Stimulated activated CD4-positive, alpha-beta T cell treated with anti-CD3 and anti-CD28 coated beads, Interleukin-15, amount 100 ng/mL, for 48 hours (primary cell): ENCODE measurements at regions not wholly inside any gene's neighbourhood (a gene's known extent, or its start where the extent isn't known, plus 50 kb on each side); places are given as distances from the start of the nearest gene placed in this dataset.

ENCODE experiments used
- DNase-seq, 2 donors: peaks; one replicate each; pipeline ENCODE4 v3.0.0-alpha.2; 2020; ENCODE audit warnings: low read depth in 2 of 2

GRCh38 chr2:195606179-195606578, 50.8 kb upstream of the SLC39A10 start:
- no peak for DNase-seq

GRCh38 chr2:195604706-195605105, 52.3 kb upstream of the SLC39A10 start:
- DNase-seq = no peak

DNA sequence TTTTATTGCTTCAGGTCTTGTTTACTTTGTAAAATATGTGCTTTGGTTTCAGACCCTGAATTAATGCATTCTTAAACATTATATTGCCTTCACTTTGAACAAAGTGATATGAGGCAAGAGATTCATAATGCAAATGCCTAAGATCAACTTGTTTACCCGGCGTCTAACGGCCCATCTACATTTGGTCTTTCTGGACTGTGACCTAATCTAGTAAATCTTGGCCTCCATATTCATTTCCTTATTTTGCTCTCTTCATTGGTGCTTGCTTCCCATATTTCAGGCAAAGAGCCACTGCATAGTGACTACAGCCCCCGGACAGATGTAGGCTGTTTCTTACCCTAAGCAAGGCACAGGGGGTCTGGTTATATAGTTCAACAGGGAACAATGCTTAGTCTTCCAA, 53.0 kb upstream of the SLC39A10 start:
- DNase-seq = no peak

DNA sequence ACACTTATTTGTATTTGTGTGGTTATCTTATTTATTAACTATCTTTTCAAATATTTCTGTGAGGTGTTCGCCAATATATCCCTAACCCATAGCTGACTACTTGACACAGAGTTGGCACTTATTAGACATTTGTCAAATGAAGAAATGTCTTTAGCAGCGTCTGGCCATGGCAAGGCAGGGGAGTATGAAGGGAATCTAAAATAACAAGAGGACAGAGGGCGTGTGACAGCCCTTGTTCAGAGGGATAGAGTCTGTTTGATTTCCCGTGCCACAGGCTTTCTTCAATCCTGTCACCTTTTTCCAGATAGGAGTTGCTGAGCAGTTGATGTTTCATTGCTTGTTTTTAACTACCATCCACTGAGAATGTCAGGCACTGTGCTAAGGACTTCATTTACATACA, 53.6 kb upstream of the SLC39A10 start:
- no peak for DNase-seq

- DNase-seq = no peak
Measured at GRCh38 chr2:195602687-195603086, 54.3 kb upstream of the SLC39A10 start.

- DNase-seq = no peak
Measured at GRCh38 chr2:195601361-195601760, 55.7 kb upstream of the SLC39A10 start.

- DNase-seq = no peak
Measured at GRCh38 chr2:195600778-195601177, 56.2 kb upstream of the SLC39A10 start.

- no peak for DNase-seq
Measured at GRCh38 chr2:195596840-195597239, 60.2 kb upstream of the SLC39A10 start.

DNA sequence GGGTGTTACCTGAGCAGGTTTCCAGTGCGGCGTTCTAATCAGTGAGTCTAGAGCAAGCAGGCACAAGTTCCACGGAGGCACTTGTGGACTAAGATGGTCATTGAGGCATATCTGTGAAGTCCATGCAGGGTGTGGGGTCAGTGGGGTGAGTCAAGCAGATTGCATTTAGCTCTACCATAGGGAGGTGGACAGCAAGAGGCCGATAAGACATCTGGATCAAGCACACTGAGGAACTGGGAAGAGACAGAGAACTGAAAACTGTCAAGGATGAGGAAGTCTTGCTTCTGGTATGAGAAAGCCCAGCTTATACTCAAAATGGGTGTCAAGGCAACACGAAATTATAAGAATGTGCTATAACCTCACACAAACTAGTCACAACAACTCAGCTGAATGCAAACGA, 61.2 kb upstream of the SLC39A10 start:
- no peak for DNase-seq

GRCh38 chr2:195594919-195595694, 61.9 kb upstream of the SLC39A10 start:
- no peak for DNase-seq

GRCh38 chr2:195594248-195594647, 62.8 kb upstream of the SLC39A10 start:
- no peak for DNase-seq

DNA sequence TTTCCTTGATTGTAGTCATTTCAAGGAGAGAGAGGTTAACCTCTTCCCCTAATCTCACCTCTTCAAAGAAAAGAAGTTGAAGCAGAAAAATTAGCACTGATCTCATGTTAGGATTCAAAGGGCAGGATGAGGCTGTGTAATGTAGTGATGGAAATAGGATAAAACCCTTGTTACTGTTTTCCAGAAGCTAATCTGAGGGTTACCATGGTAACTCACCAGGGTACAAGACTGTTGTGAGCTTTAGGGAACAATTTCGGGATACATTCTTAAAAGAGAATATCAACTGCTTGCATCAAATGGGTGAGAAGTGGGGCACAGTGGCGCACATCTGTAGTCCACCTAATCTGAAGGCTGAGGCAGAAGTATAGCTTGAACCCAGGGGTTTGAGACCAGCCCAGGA, 64.9 kb upstream of the SLC39A10 start:
- DNase-seq = no peak

DNA sequence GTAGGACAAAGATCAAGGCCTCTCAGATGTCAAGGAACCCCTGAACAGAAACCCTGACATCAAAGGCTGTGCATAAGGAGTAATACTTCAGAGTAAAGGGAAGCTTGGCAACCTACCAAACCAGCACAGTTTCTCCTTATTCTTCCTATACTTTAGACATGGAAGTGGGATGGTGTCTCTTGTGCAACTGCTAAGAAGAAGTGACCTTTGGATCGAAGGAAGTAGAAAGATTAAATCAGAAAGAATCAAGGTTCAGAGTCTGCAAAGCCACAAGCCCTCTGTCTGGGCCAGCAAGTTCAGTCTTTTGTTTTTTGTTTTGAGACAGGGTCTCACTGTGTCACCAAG, 66.2 kb upstream of the SLC39A10 start:
- DNase-seq = no peak

- DNase-seq = no peak
Measured at GRCh38 chr2:195590199-195590860, 66.7 kb upstream of the SLC39A10 start.

DNA sequence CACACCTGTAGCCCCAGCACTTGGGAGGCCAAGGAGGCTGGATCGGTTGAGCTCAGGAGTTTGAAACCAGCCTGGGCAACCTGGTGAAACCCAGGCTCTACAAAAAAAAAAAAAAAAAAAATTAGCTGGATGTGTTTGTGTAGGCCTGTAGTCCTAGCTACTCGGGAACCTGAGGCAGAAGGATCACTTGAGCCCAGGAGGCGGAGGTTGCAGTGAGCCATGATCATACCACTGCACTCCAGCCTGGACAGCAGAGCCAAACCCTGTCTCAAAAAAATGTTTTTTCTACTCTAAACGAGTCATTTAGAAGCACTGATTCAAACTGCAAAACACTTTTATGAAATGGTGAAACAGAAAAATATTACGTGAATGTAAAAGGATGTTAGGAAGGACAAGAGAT, 69.1 kb upstream of the SLC39A10 start:
- DNase-seq = no peak

GRCh38 chr2:195586062-195586714, 70.8 kb upstream of the SLC39A10 start:
- DNase-seq = no peak

GRCh38 chr2:195582188-195582587, 74.8 kb upstream of the SLC39A10 start:
- no peak for DNase-seq

GRCh38 chr2:195579776-195580555, 77.1 kb upstream of the SLC39A10 start:
- DNase-seq = no peak

- no peak for DNase-seq
Measured at GRCh38 chr2:195575879-195576401, 81.1 kb upstream of the SLC39A10 start.

GRCh38 chr2:195575016-195575415, 82.0 kb upstream of the SLC39A10 start:
- no peak for DNase-seq

DNA sequence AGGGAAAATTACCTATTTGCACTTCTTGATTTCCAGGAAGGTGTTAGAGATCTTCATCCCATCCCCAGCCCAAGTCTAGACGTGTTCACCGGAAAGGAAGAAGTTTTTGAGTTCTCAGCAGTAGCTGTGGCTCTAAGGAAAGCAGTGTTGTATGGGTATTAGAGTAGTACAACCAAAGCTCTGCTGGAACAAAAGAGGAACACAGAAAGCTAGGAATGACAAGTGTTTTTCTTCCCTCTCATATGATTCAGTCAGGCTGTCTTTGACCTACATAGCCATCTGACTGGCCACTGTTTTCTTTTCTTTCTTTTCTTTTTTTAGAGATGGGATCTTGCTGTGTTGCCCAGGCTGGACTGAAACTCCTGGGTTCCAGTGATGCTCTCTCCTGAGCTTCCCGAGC, 82.7 kb upstream of the SLC39A10 start:
- no peak for DNase-seq
